DMS53 treated with DMSO at 0.1 percent for 48 hours (cell line): ENCODE measurements at regions not wholly inside any gene's neighbourhood (a gene's known extent, or its start where the extent isn't known, plus 50 kb on each side); places are given as distances from the start of the nearest gene placed in this dataset.

Experiments used
- DNase-seq: peaks from one replicate; lab custom pipeline; 2025; ENCODE audit not compliant: unreplicated experiment; lab: John Stamatoyannopoulos, UW

DNA sequence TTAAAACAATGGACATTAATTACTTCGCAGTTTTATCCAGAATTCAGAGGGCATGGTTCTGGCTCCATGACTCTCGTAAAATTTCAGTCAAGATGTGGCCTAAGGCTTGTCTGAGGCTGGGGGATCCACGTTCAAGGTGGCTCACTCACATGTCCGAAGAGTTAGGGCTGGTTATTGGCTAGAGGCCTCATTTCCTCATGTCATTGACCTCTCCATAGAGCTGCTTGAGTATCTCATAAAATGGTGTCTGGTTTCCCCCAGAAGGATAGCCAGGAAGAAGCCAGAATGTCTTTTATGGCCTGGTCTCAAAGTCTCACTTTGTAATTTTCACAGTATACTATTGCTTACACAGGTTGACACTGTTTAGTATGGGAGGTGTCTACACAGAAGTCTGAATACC is 67.3 kb upstream of the DCBLD2 start:
- no peak for DNase-seq

DNA sequence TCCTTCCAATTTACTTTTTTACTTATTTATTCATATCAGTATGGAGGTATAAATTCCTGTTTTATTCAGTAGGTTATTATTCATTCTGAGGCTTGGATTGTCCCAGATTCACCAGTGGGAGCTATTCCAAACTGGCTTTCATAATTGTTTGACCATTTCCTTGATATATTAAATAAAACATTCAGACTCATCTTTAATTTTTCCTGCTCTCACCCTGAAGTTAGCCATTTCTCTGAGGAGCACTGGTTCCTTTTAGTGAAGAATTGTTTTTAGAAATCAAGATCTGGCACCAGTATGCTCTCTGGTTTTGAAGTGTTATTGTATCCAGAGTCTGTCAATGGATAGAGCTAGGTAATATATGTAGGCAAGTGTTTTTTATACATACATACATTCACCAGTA is 66.9 kb upstream of the DCBLD2 start:
- no peak for DNase-seq

DNA sequence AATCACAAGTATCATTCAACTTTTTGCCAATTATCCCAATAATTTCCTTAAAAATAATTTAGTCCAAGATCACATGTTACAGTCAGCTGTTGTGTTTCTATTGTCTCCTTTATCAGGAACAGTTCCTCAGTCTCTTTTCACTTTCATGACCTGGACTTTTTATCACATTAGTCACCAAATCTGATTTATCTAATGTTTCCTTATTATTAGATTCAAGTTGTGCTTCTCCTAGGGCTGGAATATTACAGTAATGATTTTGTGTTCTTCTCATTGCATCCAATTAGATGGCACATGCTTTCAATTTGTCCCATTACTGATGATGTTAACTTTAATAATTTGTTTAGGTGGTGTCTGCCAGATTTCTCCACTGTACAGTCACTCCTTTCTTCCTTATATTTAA is 66.3 kb upstream of the DCBLD2 start:
- DNase-seq = no peak

DNA sequence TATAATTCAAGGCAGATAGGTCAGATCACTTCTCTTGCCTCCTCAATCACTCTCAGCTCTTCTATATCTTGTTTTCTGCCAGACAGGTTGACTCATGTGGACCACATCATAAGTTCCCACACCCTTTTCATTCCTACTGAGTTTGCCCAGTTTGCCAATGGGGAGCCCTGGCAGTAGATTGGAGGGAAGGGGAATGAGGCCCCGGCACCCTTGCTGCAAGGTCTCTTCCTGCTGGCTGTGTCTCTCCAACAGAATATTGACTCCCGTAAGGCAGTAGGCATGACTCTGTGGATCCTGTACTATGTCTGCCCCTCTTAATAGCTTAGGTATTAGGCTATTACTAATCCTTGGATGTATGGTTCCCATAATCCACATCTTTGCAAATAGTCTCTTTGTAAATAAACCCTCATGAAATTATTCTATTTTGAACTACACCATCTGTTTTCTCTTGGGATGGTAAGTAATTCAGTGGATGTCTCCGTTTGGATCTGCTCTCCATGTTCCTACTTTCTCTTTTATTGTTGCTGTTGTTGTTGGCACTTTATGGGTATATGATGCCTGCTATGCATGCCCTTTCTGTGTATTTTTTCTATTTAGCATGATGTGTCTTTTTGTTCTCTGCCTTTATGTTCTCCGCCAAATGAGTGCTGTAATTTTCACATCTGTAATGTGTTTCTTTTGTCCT is 65.5 kb upstream of the DCBLD2 start:
- no peak for DNase-seq

DNA sequence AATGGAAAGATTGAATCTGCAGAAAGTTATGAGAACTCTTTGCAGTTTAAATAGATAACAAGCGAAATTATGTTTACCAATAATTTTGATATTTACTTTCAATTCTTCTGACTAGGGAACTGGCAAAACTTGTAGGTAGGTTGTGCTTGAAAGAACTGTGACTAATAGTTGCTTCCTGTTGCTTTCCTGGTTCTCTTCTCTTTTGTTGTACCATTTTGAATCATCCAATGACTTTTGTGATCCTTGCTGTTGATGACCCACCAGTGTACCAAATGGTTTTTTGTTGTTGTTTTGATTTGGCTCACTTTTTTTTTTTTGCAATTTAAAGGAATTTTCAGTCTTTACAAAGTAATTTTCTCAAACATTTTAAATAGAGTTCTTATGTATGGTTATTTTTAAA is 64.9 kb upstream of the DCBLD2 start:
- DNase-seq = no peak

DNA sequence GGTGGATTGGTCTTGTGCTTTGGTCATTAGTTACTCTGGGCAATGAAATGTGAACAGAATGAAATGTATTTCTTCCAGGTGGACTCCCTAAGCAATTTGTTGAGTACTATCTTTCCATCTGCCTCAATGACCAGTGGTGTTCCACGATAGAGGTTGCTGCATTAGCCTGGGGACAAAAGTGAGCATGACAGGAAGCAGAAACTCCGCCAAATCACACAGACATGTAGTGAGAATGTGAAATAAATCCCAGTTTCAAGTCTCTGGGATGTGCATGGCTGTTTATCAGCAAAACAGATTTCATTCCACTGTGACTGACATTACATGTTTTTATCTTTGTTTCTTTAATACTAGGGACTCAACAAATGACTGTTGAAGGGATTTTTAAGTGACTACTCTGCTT is 63.3 kb upstream of the DCBLD2 start:
- DNase-seq = no peak

DNA sequence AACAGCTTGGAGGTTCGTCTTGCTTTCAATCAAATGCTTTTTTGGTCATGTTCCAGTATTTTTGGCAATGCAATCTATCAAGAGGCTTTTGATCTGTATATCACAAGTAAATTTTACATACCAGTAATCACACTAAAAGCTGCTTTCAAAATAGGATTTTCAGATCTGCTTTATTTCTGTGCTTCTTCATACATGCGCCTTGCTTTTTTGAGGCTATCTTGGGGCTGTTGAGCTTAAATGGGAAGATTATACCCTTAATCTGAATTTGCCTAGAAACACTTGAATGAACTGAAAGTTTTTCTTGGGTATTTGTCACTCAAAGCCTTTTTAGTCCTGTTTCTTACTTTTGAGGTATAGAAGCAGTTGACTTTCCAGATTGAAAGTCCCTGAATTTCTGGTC is 62.1 kb upstream of the DCBLD2 start:
- DNase-seq = no peak

DNA sequence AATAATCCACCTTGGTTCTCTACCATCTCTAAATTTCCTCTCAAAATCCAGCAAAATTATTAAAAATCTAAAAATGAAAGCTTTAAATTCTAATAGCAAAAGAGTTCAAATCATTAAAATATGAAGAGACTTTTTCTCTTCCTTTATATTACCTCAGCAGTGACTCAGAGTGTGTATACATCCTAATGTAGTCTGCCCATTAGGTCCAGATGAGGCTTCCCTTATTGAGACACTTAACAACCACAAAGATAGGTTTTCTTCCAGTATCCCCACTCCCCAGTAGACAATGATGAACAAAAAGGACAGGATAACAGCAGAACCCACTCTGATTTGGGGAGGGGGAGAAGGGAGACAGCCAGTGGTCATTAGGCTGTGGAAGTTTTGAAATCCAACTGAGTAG is 61.5 kb upstream of the DCBLD2 start:
- no peak for DNase-seq

DNA sequence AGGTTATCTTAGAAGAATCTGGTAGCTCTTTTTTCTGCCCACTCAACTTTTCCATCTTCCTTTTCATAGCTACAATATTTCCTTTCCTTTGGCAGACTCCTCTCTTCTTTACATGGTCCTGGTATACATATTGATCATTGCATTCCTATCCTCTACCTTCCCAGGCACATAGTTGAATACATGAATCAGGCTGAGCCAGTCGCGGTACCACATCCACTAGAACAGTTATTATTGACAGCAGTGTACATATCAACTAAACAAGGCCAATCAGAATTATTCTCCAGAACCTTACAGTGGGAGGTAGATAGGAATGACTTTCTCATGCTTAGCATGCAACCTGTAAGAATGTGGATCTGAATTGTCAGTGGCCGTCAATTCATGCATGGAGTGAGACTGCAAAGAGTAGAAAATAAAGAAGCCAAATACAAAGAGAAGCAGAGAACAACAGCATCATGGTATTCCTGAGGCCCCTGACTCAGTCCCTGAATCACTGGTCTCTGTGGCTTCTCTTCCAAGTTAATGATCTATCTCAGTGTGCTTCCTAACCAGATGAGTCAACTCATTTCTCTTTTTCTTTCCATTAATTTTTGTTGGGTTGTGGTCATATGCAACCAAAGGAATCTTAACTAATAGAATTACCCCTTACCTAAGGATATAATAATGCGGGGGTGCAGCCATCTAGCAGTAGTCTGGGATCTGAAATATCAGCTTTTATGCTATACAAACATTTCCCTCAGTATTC is 60.9 kb upstream of the DCBLD2 start:
- no peak for DNase-seq

DNA sequence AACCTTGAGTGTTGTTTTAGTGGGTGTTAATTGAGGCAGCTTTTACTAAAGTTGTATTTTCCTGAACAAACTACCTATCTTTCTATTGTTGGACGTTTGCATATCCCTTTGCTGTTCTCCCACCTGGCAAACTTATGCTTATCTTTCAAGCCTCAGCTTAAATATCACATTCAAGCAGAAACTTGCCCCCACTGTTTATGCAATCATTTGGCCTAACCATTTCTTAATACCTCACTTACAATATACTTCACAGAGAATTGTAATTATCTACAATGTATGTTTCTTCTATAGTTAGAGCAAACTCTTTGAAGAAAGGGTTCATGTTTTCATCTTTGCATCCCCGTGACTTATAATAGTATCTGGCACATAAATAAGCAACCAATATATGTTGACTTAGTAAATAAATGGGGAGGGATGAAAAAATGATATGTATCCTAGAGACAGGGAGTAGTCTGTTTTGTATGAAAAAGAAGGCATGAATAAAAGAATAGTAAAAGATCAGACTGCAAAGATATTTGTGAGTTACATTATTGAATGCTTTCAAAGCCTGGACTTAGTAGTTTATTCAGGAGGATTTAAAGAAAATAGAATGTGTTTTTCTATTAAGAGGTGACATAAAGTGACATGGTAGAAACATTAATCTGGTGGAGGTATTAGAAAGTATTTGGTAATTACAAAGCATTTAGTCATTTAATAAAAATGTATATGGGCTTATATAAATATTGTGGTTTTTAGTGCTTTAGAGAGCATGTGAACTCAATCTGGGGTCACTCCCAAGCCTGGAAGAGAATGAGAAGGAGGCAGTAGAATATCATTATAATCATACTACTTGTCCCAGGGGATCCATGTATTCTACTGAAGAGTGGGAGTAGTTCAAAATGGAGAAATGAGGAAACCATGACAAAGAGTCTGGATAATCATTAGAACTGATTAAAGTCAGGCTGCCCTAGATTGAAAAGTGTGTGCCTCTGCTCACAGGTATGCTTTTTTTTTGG is 60.0 kb upstream of the DCBLD2 start:
- DNase-seq = no peak

DNA sequence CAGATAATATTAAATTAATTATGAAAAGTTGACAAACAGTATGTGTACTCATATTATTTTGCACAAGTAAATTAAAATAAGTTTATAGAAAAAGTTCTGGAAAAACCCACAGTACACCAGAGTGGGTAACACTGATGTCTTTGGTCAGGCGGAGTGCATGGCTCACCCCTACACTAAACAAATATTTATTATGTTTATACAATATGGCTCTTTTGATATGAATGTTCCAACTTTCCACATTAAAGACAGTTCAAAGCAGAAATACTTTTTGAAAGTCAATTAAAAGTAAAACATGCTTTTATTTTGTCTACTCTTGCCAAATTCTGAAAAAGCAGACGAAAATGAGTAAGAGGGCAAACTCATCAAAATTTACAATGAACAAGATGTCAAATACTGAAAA is 56.2 kb upstream of the DCBLD2 start:
- no peak for DNase-seq

DNA sequence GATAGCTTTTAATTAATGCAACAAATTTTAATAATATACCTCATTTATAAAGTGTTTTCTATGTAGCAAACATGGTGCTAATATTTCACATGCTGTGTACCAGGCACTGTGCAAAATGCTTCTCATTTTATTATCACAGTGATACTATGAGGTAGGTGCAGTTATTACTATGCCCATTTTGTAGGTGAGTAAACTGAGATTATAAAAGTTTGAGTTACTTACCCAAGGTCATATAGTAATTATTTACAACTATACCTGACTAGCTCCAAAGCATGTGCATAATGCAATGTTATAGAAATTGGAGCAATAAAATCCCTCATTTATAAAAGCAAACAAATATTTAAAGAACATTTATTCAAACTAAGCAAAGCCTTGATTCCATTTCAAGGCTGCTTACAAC is 54.5 kb upstream of the DCBLD2 start:
- no peak for DNase-seq

DNA sequence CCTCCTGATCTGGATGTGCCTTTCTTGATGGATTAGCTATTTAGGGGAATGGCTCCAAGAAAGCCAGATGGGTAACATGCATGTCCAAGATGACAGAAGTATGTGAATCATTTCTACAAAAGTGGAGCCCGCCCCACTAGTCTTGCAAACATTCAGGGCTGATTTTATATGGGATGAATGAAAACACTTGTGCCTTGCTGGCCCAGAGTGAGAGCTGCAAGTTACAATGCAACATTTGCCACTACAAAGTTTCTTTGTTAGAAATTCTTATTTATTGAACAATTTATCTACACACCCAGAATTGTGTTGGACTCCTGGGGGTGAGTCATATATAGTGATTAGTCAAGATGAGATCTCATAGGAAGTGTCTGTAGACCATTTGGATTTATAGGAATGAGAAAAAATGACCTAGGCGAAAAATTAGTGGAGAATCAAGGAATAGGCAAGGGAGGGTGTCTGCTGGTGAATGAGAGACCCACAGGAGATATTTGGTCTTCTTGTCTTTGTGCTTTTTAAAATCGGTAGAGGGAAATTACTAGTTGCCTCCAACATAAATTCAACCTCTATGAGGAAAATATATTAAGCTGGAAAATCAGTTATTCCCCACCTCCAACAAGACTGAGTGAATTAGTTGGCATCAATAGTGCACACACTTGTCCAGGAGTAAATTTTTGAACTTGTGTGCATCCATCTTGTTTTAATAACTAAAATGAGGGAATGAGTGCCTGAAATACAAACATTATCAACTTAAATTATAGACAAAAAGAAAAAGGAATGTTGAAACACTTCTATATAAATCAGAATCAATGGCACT is 53.5 kb upstream of the DCBLD2 start:
- no peak for DNase-seq

DNA sequence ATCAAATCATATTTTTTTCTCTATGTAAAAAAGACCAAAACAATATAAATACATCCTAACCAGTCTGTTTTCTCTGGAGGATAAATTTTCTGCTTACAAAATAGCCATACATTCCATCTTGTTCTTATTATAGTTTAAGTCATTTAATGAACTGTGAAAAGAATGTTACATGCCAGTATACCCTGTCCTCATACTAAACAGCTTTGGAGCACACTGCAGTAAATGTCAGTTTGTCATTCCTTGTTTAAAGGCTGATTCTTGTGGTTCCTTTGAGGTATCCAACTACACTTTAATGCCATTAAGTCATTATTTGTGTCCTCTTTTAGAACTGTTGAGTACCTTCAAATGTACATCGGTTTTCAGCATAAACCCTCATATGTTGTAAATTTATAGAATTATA is 52.7 kb upstream of the DCBLD2 start:
- no peak for DNase-seq

DNA sequence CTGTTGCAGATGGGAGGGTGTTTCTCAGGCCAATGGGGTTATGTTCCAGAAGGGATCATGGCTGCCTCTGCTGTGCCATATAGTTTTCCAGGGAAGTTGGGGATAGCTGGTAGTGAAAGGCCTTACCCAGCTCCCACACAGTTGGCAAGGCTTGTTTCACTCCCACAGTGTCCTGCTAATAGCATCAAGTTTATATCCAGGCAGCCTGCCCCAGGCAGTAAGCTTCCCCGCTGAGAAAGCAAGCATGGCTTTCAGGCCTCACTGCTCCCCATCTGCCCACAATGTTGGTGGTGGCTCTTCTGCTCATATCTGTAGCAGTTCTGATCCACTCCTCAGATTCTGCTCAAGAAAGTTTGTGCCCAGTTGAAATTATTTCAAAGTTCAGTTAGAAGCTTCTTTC is 50.9 kb upstream of the DCBLD2 start:
- no peak for DNase-seq
